ENCODE measurements at regions not wholly inside any gene's neighbourhood (a gene's known extent, or its start where the extent isn't known, plus 50 kb on each side); places are given as distances from the start of the nearest gene placed in this dataset.

GRCh38 chr17:33732116-33732515 lies 439.0 kb upstream of the ASIC2 start:
- TF ChIP-seq YY1 (IDR thresholded peaks at IDR 0.05; ENCODE audit: low read depth) (no peak), NFIC (IDR thresholded peaks at IDR 0.05) (no peak), CEBPB (IDR thresholded peaks at IDR 0.05) (no peak), EGR1 (IDR thresholded peaks at IDR 0.05) (no peak), REST (IDR thresholded peaks at IDR 0.05; ENCODE audit: low read depth) (peak; percentile 89)

Measured in Ishikawa (cell line).